ENCODE measurements at regions not wholly inside any gene's neighbourhood (a gene's known extent, or its start where the extent isn't known, plus 50 kb on each side); places are given as distances from the start of the nearest gene placed in this dataset.
A peak's percentile ranks its signal among the peaks of the same experiment; 100 is the strongest.

- Histone ChIP-seq H3K9me3 (replicated peaks in 1 of 2; ENCODE audit: control insufficient read depth in 1 of 2, insufficient read depth in 1 of 2, low read length in 2 of 2) (no peaks in the 10 kb centered on the region), H3K4me2 (replicated peaks; ENCODE audit: extremely low read depth, low read length, poor library complexity, severe bottlenecking) (peak overlapping the region; percentile 67), H3K4me1 (ENCODE audit: control insufficient read depth in 1 of 2, insufficient read depth in 2 of 2, low read length in 2 of 2) (peaks cover 18 to 19% of the 10 kb centered on the region in 2 donors), H4K20me1 (ENCODE audit: insufficient read depth, low read length) (no peaks in the 10 kb centered on the region), H3K27ac (ENCODE audit: low read depth in 1 of 2, low read length in 2 of 2) (peak overlapping the region; percentile 90 to 93), H3K9ac (ENCODE audit: insufficient read depth, low read length, poor library complexity, severe bottlenecking) (peak overlapping the region; percentile 66), H3K27me3 (ENCODE audit: control insufficient read depth in 2 of 2, insufficient read depth in 2 of 2, low read length in 2 of 2) (peaks cover 0 to under 1% of the 10 kb centered on the region in 2 donors), H3K79me2 (ENCODE audit: insufficient read depth, low read length) (no peaks in the 10 kb centered on the region), H3K36me3 (replicated peaks in 1 of 2; ENCODE audit: control insufficient read depth in 1 of 2, insufficient read depth in 2 of 2, low read length in 2 of 2) (no peaks in the 10 kb centered on the region), H2AFZ (ENCODE audit: insufficient read depth, low read depth, low read length, poor library complexity, severe bottlenecking) (peak overlapping the region; percentile 64), H3K4me3 (replicated peaks in 1 of 3; ENCODE audit: low read depth in 2 of 3, low read length in 3 of 3) (peak overlapping the region; percentile 33 to 72 (median 39))
- TF ChIP-seq, protein P1, sequence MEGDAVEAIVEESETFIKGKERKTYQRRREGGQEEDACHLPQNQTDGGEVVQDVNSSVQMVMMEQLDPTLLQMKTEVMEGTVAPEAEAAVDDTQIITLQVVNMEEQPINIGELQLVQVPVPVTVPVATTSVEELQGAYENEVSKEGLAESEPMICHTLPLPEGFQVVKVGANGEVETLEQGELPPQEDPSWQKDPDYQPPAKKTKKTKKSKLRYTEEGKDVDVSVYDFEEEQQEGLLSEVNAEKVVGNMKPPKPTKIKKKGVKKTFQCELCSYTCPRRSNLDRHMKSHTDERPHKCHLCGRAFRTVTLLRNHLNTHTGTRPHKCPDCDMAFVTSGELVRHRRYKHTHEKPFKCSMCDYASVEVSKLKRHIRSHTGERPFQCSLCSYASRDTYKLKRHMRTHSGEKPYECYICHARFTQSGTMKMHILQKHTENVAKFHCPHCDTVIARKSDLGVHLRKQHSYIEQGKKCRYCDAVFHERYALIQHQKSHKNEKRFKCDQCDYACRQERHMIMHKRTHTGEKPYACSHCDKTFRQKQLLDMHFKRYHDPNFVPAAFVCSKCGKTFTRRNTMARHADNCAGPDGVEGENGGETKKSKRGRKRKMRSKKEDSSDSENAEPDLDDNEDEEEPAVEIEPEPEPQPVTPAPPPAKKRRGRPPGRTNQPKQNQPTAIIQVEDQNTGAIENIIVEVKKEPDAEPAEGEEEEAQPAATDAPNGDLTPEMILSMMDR (IDR thresholded peaks at IDR 0.05) = no peak
- H3K4me1 Mint-ChIP-seq = peaks cover 32% of the 10 kb centered on the region
- peak overlapping the region; percentile 98 to 100 (median 98) for H3K27ac Mint-ChIP-seq
- peak in 2 of 3 donors; percentile 66 to 70 for DNase-seq
- peaks cover 2 to 6% (median 5%) of the 10 kb centered on the region in 7 donors for H3K9me3 Mint-ChIP-seq
- H3K4me3 Mint-ChIP-seq = peak overlapping the region; percentile 82 to 89
- peaks cover 0 to 4% of the 10 kb centered on the region in 2 donors for H3K36me3 Mint-ChIP-seq
- 10% methylated on average over 41 of the region's 45 CpGs for WGBS (ENCODE audit: insufficient coverage)
- intact Hi-C loops (cut with micrococcal nuclease) = loop anchor here (2.0 to 10.0 kb wide), 3 partner anchors 14 to 154 kb away; no protein-coding TSS in a partner anchor
- peaks cover 9 to 19% (median 11%) of the 10 kb centered on the region in 3 donors for H3K27me3 Mint-ChIP-seq (ENCODE audit: low read depth in 3 of 3)
Observed at GRCh38 chr6:158868890-158869825, 50.0 kb upstream of the EZR start.

Data from CD14-positive monocyte (primary cell).